Osteoblast (primary cell): ENCODE measurements at regions not wholly inside any gene's neighbourhood (a gene's known extent, or its start where the extent isn't known, plus 50 kb on each side); places are given as distances from the start of the nearest gene placed in this dataset.
"Not testable (repeated sequence)": the region's sequence is repeated elsewhere in the genome, so short reads cannot be mapped to it uniquely, and the experiment has no call there.

Experiments
- DNase-seq: peaks from one replicate; pipeline ENCODE4 v3.0.0; 2011; ENCODE audit warnings: low spot score, mixed read lengths; ENCODE audit not compliant: insufficient read length; ENCODE audit errors: missing footprints
- H2AFZ ChIP-seq: 2 replicates; pipeline ENCODE4 v1.6.0; 2011; ENCODE audit warnings: mild to moderate bottlenecking, low read length
- H3K27ac ChIP-seq: 2 replicates; pipeline ENCODE4 v1.5.1; 2011; ENCODE audit warnings: mild to moderate bottlenecking, low read depth, low read length, moderate library complexity
- H3K27me3 ChIP-seq: 2 replicates; pipeline ENCODE4 v1.6.0; 2012; ENCODE audit warnings: mild to moderate bottlenecking, control low read depth, inconsistent platforms, low read length, moderate library complexity; ENCODE audit not compliant: insufficient read depth
- H3K36me3 ChIP-seq: 2 replicates; pipeline ENCODE4 v1.5.1; 2011; ENCODE audit warnings: mild to moderate bottlenecking, low read length, control low read depth, moderate library complexity; ENCODE audit not compliant: insufficient read depth
- H3K4me1 ChIP-seq: 2 replicates; pipeline ENCODE4 v1.5.1; 2011; ENCODE audit warnings: mild to moderate bottlenecking, low read length, control low read depth, moderate library complexity; ENCODE audit not compliant: insufficient read depth
- H3K4me2 ChIP-seq: 2 replicates; pipeline ENCODE4 v1.6.0; 2011; ENCODE audit warnings: mild to moderate bottlenecking, low read length; ENCODE audit not compliant: insufficient read depth
- H3K4me3 ChIP-seq: fragments of 200-600 bp; sonication (generic); 3 replicates; pipeline ENCODE4 v1.5.1; 2012; ENCODE audit warnings: mild to moderate bottlenecking, low read length, inconsistent platforms; ENCODE audit not compliant: insufficient read depth
- H3K79me2 ChIP-seq: 2 replicates; pipeline ENCODE4 v1.6.0; 2012; ENCODE audit warnings: mild to moderate bottlenecking, low read length, control low read depth, inconsistent platforms; ENCODE audit not compliant: insufficient read depth
- H3K9me3 ChIP-seq: 2 replicates; pipeline ENCODE4 v1.5.1; 2011; ENCODE audit warnings: low read depth, low read length, control low read depth
- H4K20me1 ChIP-seq: 2 replicates; pipeline ENCODE4 v1.6.0; 2012; ENCODE audit warnings: mild to moderate bottlenecking, low read length, control low read depth; ENCODE audit not compliant: insufficient read depth

DNA sequence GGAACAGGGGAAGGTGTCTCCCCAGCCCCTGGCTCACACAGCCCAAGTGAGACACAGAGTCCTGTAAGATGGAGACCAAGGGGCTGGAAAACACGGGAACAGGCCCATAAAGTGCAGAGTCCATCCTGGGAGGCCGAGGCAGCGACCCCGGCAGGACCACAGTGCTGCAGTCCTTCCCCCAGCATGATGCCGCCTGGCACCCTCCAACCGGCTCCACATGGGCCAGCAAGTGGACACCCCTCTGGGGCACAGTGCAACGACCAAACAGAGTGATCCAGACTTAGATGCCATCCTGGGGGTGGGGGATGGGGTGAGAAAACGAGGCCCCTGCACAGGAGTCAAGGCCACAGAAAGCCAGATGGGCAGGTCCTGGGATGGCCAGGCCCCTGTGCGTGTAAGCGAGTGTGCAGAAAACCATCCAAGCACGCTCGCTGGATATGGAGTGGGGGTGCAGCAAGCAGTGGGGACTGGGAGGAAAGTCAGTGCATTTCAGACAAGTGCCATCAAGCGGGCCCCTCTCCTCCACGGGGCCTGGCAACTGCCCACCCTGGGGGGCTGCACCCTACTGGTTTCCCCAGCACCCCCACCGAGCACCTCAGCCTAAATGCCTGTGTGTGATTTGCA lies 104.7 kb downstream of the NPIPB11 start:
- peaks cover 10% of the 10 kb centered on the region for H3K4me1 ChIP-seq
- not testable (repeated sequence) for H3K27ac ChIP-seq, H3K4me3 ChIP-seq, H3K27me3 ChIP-seq, DNase-seq, H3K9me3 ChIP-seq, H3K79me2 ChIP-seq, H2AFZ ChIP-seq, H4K20me1 ChIP-seq, H3K4me2 ChIP-seq, H3K36me3 ChIP-seq

DNA sequence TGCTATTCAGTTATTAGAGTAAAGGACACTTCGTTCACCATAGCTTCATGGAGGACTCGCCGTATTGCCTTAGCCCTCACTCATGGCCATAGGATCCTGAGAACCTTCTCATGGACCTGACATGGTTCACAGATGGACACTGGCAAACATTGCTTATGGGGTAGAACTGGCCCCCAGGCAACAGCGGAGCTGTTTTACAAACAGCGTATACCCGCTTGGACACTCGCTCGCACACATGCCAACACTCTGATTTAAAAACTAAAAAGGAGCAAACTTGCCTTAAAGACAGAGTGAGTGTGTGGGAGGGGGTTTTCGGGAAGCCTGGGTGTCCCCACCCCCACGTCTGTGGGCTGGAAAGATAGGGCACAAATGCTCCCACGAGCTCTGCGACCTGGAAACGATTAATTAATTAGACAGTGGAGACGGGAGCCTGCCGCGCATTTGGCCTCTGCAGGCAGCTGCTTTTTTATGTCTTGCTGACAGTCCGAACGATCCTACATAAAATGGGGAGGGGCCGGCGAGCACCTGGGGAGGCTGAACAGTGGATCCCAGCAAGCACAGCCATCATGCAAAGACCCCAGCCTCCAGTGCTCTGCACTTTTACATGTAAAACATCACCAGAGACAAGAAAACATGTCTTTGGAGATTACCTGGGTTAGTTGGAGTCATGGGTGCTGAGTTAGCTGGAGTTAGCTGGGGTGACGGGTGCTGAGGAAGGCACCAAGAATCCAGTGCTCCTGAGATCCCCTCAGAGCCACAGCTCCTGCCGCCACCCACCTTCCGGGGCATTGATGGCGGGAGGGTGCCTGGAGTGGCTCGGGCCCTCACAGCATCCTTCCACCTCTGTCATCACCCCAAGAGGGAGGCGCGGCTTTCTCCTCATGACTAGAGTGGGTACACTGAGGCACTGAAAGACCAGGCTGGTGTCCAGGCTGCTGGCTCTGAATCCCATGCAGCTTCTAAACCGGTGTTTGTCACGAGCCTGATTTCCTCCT lies 105.7 kb downstream of the NPIPB11 start:
- H3K9me3 ChIP-seq, H3K79me2 ChIP-seq, H3K27me3 ChIP-seq, H4K20me1 ChIP-seq, H3K36me3 ChIP-seq, H3K4me3 ChIP-seq: not testable (repeated sequence)
- DNase-seq = peak; percentile 17
- Histone ChIP-seq H2AFZ (peak overlapping the region; percentile 5), H3K27ac (peak overlapping the region; percentile 54), H3K4me1 (peaks cover 10% of the 10 kb centered on the region), H3K4me2 (peak overlapping the region; percentile 23)

DNA sequence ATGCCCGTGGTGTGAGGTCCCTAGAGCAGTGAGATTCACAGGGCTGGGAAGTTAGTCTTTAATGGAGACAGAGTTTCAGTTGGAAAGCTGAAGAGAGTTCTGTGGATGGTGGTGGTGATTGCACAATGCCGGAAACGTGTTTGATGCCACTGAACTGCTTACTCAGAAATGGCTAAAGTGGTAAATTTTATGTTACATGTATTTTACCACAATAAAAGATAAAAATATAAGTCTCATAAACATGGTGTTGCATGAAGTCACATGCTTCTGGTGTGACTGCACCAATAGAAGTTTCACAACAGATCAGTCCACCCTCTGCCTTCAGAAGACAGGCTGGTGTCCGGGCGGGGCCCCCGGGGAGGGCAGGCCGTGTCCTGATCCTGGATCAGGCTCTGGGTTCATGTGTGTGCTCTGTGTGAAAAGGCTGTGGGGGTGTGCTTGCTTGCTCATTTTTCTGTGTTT lies 106.5 kb downstream of the NPIPB11 start:
- not testable (repeated sequence) for H3K36me3 ChIP-seq, H3K9me3 ChIP-seq, H4K20me1 ChIP-seq, H3K79me2 ChIP-seq, H3K27me3 ChIP-seq, H3K4me3 ChIP-seq
- DNase-seq = peak; percentile 92
- peaks cover 10% of the 10 kb centered on the region for H3K4me1 ChIP-seq
- H3K27ac ChIP-seq = peak overlapping the region; percentile 54
- H3K4me2 ChIP-seq = peak overlapping the region; percentile 23
- peak overlapping the region; percentile 5 for H2AFZ ChIP-seq

DNA sequence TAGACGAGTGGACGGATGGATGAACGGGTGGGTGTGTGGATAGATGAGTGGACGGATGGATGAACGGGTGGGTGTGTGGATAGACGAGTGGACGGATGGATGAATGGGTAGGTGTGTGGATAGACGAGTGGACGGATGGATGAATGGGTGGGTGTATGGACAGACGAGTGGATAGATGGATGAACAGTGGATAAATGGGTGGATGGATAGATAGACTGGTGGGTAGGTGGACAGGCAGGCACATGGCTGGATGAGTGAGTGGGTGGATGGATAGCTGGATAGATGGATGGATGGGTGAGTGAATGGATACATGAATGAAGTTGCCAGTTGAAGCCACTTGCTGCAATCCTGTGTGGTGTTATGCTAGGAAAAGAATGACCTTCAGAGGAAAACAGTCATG lies 107.5 kb downstream of the NPIPB11 start:
- H3K27me3 ChIP-seq, H3K27ac ChIP-seq, H3K4me3 ChIP-seq, H3K36me3 ChIP-seq, H3K9me3 ChIP-seq, DNase-seq, H4K20me1 ChIP-seq, H3K4me2 ChIP-seq, H3K79me2 ChIP-seq, H2AFZ ChIP-seq: not testable (repeated sequence)
- H3K4me1 ChIP-seq = peaks cover 10% of the 10 kb centered on the region

DNA sequence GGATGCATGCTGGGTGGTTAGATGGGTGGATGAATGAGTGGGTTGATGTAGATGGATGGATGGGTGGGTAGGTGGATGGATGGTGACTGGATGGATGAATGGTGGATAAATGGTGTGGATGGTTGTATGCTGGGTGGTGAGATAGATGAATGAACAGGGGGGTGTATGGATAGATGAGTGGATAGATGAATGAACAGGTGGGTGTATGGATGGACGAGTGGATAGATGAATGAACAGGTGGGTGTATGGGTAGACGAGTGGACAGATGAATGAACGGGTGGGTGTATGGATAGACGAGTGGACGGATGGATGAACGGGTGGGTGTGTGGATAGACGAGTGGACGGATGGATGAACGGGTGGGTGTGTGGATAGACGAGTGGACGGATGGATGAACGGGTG lies 108.2 kb downstream of the NPIPB11 start:
- H3K4me1 ChIP-seq = peaks cover 10% of the 10 kb centered on the region
- H3K36me3 ChIP-seq, H3K79me2 ChIP-seq, H4K20me1 ChIP-seq, DNase-seq, H3K27ac ChIP-seq, H3K4me2 ChIP-seq, H3K9me3 ChIP-seq, H2AFZ ChIP-seq, H3K27me3 ChIP-seq, H3K4me3 ChIP-seq: not testable (repeated sequence)

DNA sequence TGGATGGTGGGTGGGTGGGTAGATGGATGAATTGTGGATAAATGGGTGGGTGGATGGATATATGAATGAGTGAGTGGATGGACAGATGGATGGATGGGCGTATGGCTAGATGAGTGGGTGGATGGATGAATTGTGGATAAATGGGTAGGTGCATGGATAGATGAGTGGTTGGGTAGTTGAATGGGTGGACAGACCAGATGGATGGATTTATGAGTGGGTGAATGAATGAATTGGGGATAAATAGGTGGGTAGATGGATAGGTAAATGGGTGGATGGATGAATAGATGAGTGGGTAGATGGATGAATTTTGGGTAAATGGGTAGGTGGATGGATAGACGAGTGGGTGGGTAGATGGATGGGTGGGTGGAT lies 108.7 kb downstream of the NPIPB11 start:
- not testable (repeated sequence) for H3K27me3 ChIP-seq, H2AFZ ChIP-seq, H3K27ac ChIP-seq, H3K79me2 ChIP-seq, H3K4me2 ChIP-seq, H3K9me3 ChIP-seq, H4K20me1 ChIP-seq, H3K4me3 ChIP-seq, H3K36me3 ChIP-seq, DNase-seq
- H3K4me1 ChIP-seq = peaks cover 10% of the 10 kb centered on the region

DNA sequence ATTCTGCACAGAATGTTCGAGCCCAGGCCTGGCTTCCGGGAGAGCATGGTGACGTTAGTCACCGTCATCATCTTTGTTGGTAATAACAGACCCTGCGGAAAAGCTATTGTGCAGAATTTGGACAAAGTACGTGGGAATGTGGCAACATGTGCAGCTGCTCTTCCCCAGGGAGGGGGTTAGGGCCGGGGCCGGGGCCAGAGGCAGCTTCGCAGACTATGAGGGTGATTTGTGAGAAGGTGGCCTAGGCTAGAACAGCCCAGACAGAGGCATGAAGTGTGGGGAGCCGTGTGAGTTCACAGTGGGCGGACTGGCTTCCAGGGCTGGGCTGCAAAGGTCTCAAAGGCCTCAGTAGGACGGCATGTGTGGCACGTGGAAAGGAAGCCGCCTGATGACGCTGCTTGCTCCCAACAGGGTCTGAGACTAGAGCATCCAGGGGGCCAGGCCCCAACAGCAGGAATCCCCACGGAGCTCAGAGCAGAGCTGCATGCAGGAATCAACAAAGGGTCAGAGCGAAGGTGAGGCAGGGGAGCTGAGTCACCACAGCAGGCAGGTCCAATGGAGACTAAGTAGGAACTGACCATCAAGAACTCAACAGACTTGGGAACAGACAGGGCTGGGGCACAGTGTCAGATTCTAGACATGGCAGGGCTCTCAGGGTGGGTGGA lies 109.2 kb downstream of the NPIPB11 start:
- H3K4me3 ChIP-seq, H3K9me3 ChIP-seq, H3K27me3 ChIP-seq, H3K79me2 ChIP-seq, H4K20me1 ChIP-seq, DNase-seq, H3K36me3 ChIP-seq, H2AFZ ChIP-seq, H3K4me2 ChIP-seq, H3K27ac ChIP-seq: not testable (repeated sequence)
- H3K4me1 ChIP-seq = peaks cover 10% of the 10 kb centered on the region

DNA sequence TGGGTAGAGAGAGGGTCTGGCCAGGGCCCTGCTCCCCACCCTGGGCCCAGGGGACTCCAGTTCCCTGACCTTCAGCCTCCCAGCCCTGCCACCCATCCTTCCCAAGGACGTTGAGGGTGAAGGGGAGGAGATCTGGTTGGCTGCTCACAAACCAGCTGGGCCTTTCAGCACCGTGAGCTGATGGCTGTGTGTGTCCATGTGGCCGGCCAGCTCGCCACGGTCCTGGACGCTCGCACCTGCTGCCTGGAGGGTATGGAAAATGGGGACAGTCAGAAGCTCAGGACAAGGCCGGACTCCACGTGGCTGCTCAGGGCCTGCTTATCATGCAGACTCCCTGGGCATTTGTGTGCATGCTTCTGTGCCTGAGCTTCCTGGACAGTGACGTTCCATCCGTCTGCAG lies 110.3 kb downstream of the NPIPB11 start:
- H3K9me3 ChIP-seq, H3K27ac ChIP-seq, H3K79me2 ChIP-seq, H2AFZ ChIP-seq, H3K27me3 ChIP-seq, H4K20me1 ChIP-seq, H3K36me3 ChIP-seq, H3K4me2 ChIP-seq, H3K4me3 ChIP-seq: not testable (repeated sequence)
- peak; percentile 34 for DNase-seq
- peaks cover 13% of the 10 kb centered on the region for H3K4me1 ChIP-seq
